ENCODE measurements at regions not wholly inside any gene's neighbourhood (a gene's known extent, or its start where the extent isn't known, plus 50 kb on each side); places are given as distances from the start of the nearest gene placed in this dataset.

DNA sequence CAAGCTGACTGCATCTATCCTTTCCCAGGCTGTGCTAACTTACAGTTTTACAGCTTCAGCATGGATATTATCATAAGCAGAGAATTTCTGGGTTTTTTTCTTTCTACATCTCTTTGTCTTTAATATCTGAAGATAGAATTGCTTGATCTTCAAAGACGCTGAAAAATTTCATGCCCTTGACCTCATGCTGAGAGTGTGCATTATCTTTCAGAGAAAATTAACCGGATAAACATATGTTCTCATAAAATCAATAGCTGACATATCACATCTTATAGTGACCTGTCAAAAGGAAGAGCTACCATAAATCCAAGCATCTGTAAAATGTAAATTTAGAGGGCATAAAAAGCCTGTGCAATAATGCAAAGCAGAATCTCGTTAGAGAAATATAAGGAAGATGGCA is 1704.1 kb upstream of the FLRT2 start:
- Histone ChIP-seq H3K27me3 (ENCODE audit: control insufficient read depth in 2 of 2, insufficient read depth in 2 of 2, low read length in 2 of 2) (no peaks in the 10 kb centered on the region), H3K4me2 (ENCODE audit: insufficient read depth, low read length) (no peak overlapping the region), H2AFZ (ENCODE audit: low read depth, low read length) (no peak overlapping the region), H3K79me2 (ENCODE audit: control insufficient read depth, insufficient read depth, low read length) (no peaks in the 10 kb centered on the region), H3K4me3 (replicated peaks in 1 of 3; ENCODE audit: insufficient read depth in 1 of 3, low read depth in 1 of 3, low read length in 3 of 3) (no peak overlapping the region), H3K36me3 (ENCODE audit: control insufficient read depth in 2 of 2, extremely low read depth in 1 of 2, insufficient read depth in 2 of 2, low read length in 2 of 2) (no peaks in the 10 kb centered on the region), H4K20me1 (replicated peaks; ENCODE audit: control insufficient read depth, extremely low read depth, insufficient read depth, low read length) (no peaks in the 10 kb centered on the region), H3K27ac (ENCODE audit: insufficient read depth, low read depth, low read length) (no peak overlapping the region), H3K9me3 (replicated peaks; ENCODE audit: control insufficient read depth, insufficient read depth, low read length) (no peaks in the 10 kb centered on the region), H3K9me1 (replicated peaks; ENCODE audit: control insufficient read depth, extremely low read depth, insufficient read depth, low read length) (no peaks in the 10 kb centered on the region), H3K4me1 (ENCODE audit: control insufficient read depth, extremely low read depth, insufficient read depth, low read length) (no peaks in the 10 kb centered on the region), H3K9ac (replicated peaks; ENCODE audit: extremely low read depth, insufficient read depth, low read length) (no peak overlapping the region)
- CTCF ChIA-PET, result no interaction called here
- DNase-seq (ENCODE audit: low read depth, low spot score) (no peak), FAIRE-seq (no peak)
- intact Hi-C loops (cut with micrococcal nuclease) (no loop called here), dilution Hi-C loops (cut with MboI; ENCODE audit: extremely low pct_ligation_motif_present, low sequenced_read_pairs) (no loop called here)
- TF ChIP-seq EZH2 (IDR thresholded peaks at IDR 0.05; ENCODE audit: borderline replicate concordance, low read depth, low read length, severe bottlenecking), result no peak
- TF ChIP-seq POLR2AphosphoS5 (IDR thresholded peaks at IDR 0.05; ENCODE audit: insufficient read depth, low read depth, low read length), result no peak
- TF ChIP-seq JUN (IDR thresholded peaks at IDR 0.05; ENCODE audit: borderline replicate concordance, insufficient read depth, insufficient read length, low read depth), result no peak
- TF ChIP-seq, protein P1, sequence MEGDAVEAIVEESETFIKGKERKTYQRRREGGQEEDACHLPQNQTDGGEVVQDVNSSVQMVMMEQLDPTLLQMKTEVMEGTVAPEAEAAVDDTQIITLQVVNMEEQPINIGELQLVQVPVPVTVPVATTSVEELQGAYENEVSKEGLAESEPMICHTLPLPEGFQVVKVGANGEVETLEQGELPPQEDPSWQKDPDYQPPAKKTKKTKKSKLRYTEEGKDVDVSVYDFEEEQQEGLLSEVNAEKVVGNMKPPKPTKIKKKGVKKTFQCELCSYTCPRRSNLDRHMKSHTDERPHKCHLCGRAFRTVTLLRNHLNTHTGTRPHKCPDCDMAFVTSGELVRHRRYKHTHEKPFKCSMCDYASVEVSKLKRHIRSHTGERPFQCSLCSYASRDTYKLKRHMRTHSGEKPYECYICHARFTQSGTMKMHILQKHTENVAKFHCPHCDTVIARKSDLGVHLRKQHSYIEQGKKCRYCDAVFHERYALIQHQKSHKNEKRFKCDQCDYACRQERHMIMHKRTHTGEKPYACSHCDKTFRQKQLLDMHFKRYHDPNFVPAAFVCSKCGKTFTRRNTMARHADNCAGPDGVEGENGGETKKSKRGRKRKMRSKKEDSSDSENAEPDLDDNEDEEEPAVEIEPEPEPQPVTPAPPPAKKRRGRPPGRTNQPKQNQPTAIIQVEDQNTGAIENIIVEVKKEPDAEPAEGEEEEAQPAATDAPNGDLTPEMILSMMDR (IDR thresholded peaks at IDR 0.05; ENCODE audit: extremely low read depth in 1 of 2, insufficient read depth in 1 of 2, low read depth in 1 of 2, low read length in 2 of 2), result no peak
- TF ChIP-seq FOS (IDR thresholded peaks at IDR 0.05; ENCODE audit: borderline replicate concordance, insufficient read depth, low read length), result no peak
- no peak for TF ChIP-seq MYC (IDR thresholded peaks at IDR 0.05; ENCODE audit: low read depth, low read length)
- TF ChIP-seq POLR2A (IDR thresholded peaks at IDR 0.05; ENCODE audit: low read depth, low read length), result no peak
- no peak for TF ChIP-seq GATA2 (IDR thresholded peaks at IDR 0.05; ENCODE audit: insufficient read depth, insufficient read length, low read depth, low read length)
- TF ChIP-seq, protein P2, sequence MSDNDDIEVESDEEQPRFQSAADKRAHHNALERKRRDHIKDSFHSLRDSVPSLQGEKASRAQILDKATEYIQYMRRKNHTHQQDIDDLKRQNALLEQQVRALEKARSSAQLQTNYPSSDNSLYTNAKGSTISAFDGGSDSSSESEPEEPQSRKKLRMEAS (IDR thresholded peaks at IDR 0.05; ENCODE audit: insufficient read depth, insufficient read length), result no peak
- POLR2A ChIA-PET, result no interaction called here
- BruUV-seq (replicated peaks), result no TSS peak
